ENCODE measurements at regions not wholly inside any gene's neighbourhood (a gene's known extent, or its start where the extent isn't known, plus 50 kb on each side); places are given as distances from the start of the nearest gene placed in this dataset.

DNA sequence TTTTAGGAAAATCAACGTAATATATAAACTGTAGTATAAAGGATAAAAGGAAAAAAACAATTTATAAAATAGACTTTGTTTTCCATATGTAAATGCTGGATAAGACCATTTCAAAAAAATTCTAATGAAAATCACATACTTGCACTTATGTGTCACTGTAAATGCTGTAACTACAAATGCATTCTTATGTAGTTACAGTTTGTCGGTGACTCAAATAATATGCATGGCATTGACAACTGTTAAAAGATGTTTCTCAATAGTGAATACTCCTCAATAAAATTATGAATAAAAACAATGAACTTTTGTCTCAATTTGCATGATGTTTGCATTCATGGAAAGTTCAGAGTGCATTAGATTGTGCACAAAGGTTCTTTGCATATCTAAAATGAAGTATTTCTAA is 614.0 kb upstream of the CHRM3 start (continued):
- TF ChIP-seq, protein P1, sequence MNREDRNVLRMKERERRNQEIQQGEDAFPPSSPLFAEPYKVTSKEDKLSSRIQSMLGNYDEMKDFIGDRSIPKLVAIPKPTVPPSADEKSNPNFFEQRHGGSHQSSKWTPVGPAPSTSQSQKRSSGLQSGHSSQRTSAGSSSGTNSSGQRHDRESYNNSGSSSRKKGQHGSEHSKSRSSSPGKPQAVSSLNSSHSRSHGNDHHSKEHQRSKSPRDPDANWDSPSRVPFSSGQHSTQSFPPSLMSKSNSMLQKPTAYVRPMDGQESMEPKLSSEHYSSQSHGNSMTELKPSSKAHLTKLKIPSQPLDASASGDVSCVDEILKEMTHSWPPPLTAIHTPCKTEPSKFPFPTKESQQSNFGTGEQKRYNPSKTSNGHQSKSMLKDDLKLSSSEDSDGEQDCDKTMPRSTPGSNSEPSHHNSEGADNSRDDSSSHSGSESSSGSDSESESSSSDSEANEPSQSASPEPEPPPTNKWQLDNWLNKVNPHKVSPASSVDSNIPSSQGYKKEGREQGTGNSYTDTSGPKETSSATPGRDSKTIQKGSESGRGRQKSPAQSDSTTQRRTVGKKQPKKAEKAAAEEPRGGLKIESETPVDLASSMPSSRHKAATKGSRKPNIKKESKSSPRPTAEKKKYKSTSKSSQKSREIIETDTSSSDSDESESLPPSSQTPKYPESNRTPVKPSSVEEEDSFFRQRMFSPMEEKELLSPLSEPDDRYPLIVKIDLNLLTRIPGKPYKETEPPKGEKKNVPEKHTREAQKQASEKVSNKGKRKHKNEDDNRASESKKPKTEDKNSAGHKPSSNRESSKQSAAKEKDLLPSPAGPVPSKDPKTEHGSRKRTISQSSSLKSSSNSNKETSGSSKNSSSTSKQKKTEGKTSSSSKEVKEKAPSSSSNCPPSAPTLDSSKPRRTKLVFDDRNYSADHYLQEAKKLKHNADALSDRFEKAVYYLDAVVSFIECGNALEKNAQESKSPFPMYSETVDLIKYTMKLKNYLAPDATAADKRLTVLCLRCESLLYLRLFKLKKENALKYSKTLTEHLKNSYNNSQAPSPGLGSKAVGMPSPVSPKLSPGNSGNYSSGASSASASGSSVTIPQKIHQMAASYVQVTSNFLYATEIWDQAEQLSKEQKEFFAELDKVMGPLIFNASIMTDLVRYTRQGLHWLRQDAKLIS (CRISPR knock-in tag; IDR thresholded peaks at IDR 0.05; ENCODE audit: borderline replicate concordance) = no peak
- TF ChIP-seq ATF1 (CRISPR knock-in tag; IDR thresholded peaks at IDR 0.05) (no peak), TEAD1 (CRISPR knock-in tag; IDR thresholded peaks at IDR 0.05) (no peak), HMGA2 (CRISPR knock-in tag; IDR thresholded peaks at IDR 0.05) (no peak), ZNF121 (CRISPR knock-in tag; IDR thresholded peaks at IDR 0.05) (no peak)

DNA sequence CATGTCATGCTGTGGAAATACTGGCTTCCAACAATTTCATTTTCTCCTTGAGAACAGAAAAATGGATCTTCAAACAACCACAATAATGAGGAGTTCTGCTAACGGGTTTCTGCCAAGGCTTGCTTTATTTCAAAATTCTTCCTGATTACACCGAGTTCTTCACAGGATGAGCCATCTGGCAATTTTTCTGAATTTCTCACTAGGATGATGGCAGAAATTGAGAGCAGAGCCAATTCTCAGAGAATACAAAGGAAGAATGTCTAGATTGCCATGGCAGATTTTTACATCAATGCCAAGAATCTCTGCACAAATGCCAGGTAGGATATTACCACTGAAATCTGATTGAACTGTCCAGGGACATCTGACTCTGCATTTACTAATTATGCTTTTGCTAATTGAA is 619.0 kb upstream of the CHRM3 start:
- H3K36me3 Mint-ChIP-seq = peaks cover 28% of the 10 kb centered on the region
- TF ChIP-seq, protein P2, sequence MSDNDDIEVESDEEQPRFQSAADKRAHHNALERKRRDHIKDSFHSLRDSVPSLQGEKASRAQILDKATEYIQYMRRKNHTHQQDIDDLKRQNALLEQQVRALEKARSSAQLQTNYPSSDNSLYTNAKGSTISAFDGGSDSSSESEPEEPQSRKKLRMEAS (CRISPR knock-in tag; IDR thresholded peaks at IDR 0.05) = no peak
- no peak for TF ChIP-seq ZNF138 (CRISPR knock-in tag; conservative IDR thresholded peaks at IDR 0.05)
- TF ChIP-seq, protein P3, sequence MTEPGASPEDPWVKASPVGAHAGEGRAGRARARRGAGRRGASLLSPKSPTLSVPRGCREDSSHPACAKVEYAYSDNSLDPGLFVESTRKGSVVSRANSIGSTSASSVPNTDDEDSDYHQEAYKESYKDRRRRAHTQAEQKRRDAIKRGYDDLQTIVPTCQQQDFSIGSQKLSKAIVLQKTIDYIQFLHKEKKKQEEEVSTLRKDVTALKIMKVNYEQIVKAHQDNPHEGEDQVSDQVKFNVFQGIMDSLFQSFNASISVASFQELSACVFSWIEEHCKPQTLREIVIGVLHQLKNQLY (CRISPR knock-in tag; IDR thresholded peaks at IDR 0.05) = no peak
- TF ChIP-seq, protein P4, sequence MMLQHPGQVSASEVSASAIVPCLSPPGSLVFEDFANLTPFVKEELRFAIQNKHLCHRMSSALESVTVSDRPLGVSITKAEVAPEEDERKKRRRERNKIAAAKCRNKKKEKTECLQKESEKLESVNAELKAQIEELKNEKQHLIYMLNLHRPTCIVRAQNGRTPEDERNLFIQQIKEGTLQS (CRISPR knock-in tag; conservative IDR thresholded peaks at IDR 0.05) = no peak
- ATAC-seq (no peak), DNase-seq (ENCODE audit: low spot score) (no peak)
- H3K27ac Mint-ChIP-seq = no peak overlapping the region
- H3K9me3 Mint-ChIP-seq = peaks cover 42% of the 10 kb centered on the region
- no peaks in the 10 kb centered on the region for H3K4me1 Mint-ChIP-seq
- ChIA-PET CTCF (no interaction called here), POLR2A (no interaction called here)
- H3K4me3 Mint-ChIP-seq = no peak overlapping the region
- H3K27me3 Mint-ChIP-seq (ENCODE audit: low read depth) = no peaks in the 10 kb centered on the region; the same call in 1 of the 2 replicates

DNA sequence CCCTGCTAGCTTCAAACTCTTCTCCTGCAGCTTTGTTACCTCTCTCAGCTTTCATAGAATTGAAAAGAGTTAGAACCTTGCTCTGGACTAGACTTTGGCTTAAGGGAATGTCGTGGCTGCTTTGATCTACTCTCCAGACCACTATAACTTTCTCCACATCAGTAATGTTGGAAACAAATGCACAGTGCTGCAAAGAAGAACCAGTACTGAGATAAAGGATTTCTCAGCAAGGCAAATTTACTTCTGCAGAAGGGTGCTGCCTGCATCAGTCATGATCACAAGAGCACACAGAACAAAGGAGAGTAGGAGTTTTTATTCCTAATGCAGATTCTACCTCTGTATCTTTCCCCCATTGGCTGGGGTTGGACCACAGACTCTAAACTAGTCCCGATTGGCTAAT is 621.6 kb upstream of the CHRM3 start:
- ChIA-PET CTCF (no interaction called here), POLR2A (no interaction called here)
- peaks cover 50% of the 10 kb centered on the region for H3K9me3 Mint-ChIP-seq
- no peaks in the 10 kb centered on the region for H3K4me1 Mint-ChIP-seq
- no peaks in the 10 kb centered on the region; the same call in 1 of the 2 replicates for H3K27me3 Mint-ChIP-seq (ENCODE audit: low read depth)
- H3K4me3 Mint-ChIP-seq = no peak overlapping the region
- no peak for DNase-seq (ENCODE audit: low spot score)
- H3K36me3 Mint-ChIP-seq = peaks cover 28% of the 10 kb centered on the region
- no peak for ATAC-seq
- TF ChIP-seq, protein P5, sequence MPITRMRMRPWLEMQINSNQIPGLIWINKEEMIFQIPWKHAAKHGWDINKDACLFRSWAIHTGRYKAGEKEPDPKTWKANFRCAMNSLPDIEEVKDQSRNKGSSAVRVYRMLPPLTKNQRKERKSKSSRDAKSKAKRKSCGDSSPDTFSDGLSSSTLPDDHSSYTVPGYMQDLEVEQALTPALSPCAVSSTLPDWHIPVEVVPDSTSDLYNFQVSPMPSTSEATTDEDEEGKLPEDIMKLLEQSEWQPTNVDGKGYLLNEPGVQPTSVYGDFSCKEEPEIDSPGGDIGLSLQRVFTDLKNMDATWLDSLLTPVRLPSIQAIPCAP (CRISPR knock-in tag; IDR thresholded peaks at IDR 0.05) = no peak
- TF ChIP-seq NFE2L1 (CRISPR knock-in tag; IDR thresholded peaks at IDR 0.05) (no peak), IRF2 (CRISPR knock-in tag; IDR thresholded peaks at IDR 0.05; ENCODE audit: borderline replicate concordance, low read depth) (no peak), ZNF263 (CRISPR knock-in tag; IDR thresholded peaks at IDR 0.05; ENCODE audit: low read depth) (no peak), ZNF138 (CRISPR knock-in tag; conservative IDR thresholded peaks at IDR 0.05) (no peak), TEAD1 (CRISPR knock-in tag; IDR thresholded peaks at IDR 0.05) (no peak)
- TF ChIP-seq, protein P6, sequence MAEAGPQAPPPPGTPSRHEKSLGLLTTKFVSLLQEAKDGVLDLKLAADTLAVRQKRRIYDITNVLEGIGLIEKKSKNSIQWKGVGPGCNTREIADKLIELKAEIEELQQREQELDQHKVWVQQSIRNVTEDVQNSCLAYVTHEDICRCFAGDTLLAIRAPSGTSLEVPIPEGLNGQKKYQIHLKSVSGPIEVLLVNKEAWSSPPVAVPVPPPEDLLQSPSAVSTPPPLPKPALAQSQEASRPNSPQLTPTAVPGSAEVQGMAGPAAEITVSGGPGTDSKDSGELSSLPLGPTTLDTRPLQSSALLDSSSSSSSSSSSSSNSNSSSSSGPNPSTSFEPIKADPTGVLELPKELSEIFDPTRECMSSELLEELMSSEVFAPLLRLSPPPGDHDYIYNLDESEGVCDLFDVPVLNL (CRISPR knock-in tag; IDR thresholded peaks at IDR 0.05; ENCODE audit: borderline replicate concordance, low read depth) = no peak
- TF ChIP-seq, protein P7, sequence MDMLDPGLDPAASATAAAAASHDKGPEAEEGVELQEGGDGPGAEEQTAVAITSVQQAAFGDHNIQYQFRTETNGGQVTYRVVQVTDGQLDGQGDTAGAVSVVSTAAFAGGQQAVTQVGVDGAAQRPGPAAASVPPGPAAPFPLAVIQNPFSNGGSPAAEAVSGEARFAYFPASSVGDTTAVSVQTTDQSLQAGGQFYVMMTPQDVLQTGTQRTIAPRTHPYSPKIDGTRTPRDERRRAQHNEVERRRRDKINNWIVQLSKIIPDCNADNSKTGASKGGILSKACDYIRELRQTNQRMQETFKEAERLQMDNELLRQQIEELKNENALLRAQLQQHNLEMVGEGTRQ (CRISPR knock-in tag; IDR thresholded peaks at IDR 0.05) = no peak
- TF ChIP-seq, protein P8, sequence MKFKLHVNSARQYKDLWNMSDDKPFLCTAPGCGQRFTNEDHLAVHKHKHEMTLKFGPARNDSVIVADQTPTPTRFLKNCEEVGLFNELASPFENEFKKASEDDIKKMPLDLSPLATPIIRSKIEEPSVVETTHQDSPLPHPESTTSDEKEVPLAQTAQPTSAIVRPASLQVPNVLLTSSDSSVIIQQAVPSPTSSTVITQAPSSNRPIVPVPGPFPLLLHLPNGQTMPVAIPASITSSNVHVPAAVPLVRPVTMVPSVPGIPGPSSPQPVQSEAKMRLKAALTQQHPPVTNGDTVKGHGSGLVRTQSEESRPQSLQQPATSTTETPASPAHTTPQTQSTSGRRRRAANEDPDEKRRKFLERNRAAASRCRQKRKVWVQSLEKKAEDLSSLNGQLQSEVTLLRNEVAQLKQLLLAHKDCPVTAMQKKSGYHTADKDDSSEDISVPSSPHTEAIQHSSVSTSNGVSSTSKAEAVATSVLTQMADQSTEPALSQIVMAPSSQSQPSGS (CRISPR knock-in tag; IDR thresholded peaks at IDR 0.05; ENCODE audit: borderline replicate concordance, low read depth) = no peak
- H3K27ac Mint-ChIP-seq = no peak overlapping the region
